OCI-LY3 (cell line): ENCODE measurements at regions not wholly inside any gene's neighbourhood (a gene's known extent, or its start where the extent isn't known, plus 50 kb on each side); places are given as distances from the start of the nearest gene placed in this dataset.
A peak's percentile ranks its signal among the peaks of the same experiment; 100 is the strongest.

Experiments
- H2AFZ ChIP-seq: fragments of 200-600, 300-600 bp; shearing (Covaris generic); 2 replicates; pipeline ENCODE4 v1.6.0; 2014; ENCODE audit warnings: antibody characterized with exemption, low read depth, low read length
- H3K27ac ChIP-seq: fragments of 200-600, 300-600 bp; sonication (generic); 2 replicates; pipeline ENCODE4 v1.5.1; 2014; ENCODE audit warnings: mild to moderate bottlenecking, low read length, moderate library complexity, mixed read lengths
- H3K27me3 ChIP-seq: fragments of 200-600, 300-600 bp; sonication (generic); 2 replicates; pipeline ENCODE4 v1.6.1; 2014; ENCODE audit warnings: low read depth, low read length, mixed read lengths
- H3K36me3 ChIP-seq: fragments of 200-600, 300-600 bp; sonication (generic); replicated peaks from 2 replicates; pipeline ENCODE3; 2014; ENCODE audit warnings: low read depth, low read length, mixed read lengths
- H3K4me1 ChIP-seq: fragments of 300-600, 200-600 bp; sonication (generic); 2 replicates; pipeline ENCODE4 v1.6.1; 2014; ENCODE audit warnings: low read length, mixed read lengths
- H3K4me2 ChIP-seq: fragments of 200-600, 300-600 bp; sonication (generic); 2 replicates; pipeline ENCODE4 v1.6.1; 2014; ENCODE audit warnings: low read length, mixed read lengths
- H3K4me3 ChIP-seq: fragments of 300-600, 200-600 bp; sonication (generic); 2 replicates; pipeline ENCODE4 v1.5.1; 2014; ENCODE audit warnings: antibody characterized with exemption, mild to moderate bottlenecking, low read length, moderate library complexity
- H3K79me2 ChIP-seq: fragments of 300-600, 200-600 bp; shearing (Covaris generic); 2 replicates; pipeline ENCODE4 v1.6.1; 2014; ENCODE audit warnings: mild to moderate bottlenecking, low read length, mixed read lengths
- H3K9ac ChIP-seq: fragments of 300-600, 200-600 bp; shearing (Covaris generic); 2 replicates; pipeline ENCODE4 v1.6.0; 2014; ENCODE audit warnings: mild to moderate bottlenecking, low read length, moderate library complexity
- H3K9me3 ChIP-seq: fragments of 200-600, 300-600 bp; shearing (Covaris generic); 2 replicates; pipeline ENCODE4 v1.6.1; 2014; ENCODE audit warnings: low read length, mixed read lengths; ENCODE audit not compliant: insufficient read depth
- H4K20me1 ChIP-seq: fragments of 200-600, 300-600 bp; sonication (generic); 2 replicates; pipeline ENCODE4 v1.6.1; 2016; ENCODE audit warnings: low read length, mixed read lengths; ENCODE audit not compliant: insufficient read depth
- CTCF ChIP-seq: fragments of 200-600, 300-600 bp; sonication (generic); IDR thresholded peaks from 2 replicates; pipeline ENCODE4 v1.5.1; 2014; ENCODE audit warnings: antibody characterized with exemption, low read length, low read depth
- EZH2phosphoT487 ChIP-seq: fragments of 200-600 bp; shearing (Covaris generic); IDR thresholded peaks from 2 replicates; pipeline ENCODE4 v1.6.1; 2018; ENCODE audit warnings: antibody characterized with exemption, mixed run types, low read depth

GRCh38 chr1:81547261-81547911, 253.3 kb upstream of the ADGRL2 start:
- Histone ChIP-seq H3K9me3 (no peaks in the 10 kb centered on the region), H3K79me2 (no peaks in the 10 kb centered on the region), H3K27ac (no peak overlapping the region), H3K36me3 (no peaks in the 10 kb centered on the region), H4K20me1 (no peaks in the 10 kb centered on the region), H3K9ac (no peak overlapping the region), H3K4me2 (peak overlapping the region; percentile 52), H3K4me3 (no peak overlapping the region), H3K27me3 (no peaks in the 10 kb centered on the region), H2AFZ (no peak overlapping the region), H3K4me1 (peaks cover 28% of the 10 kb centered on the region)
- TF ChIP-seq CTCF (no peak), EZH2phosphoT487 (no peak)

- no peak overlapping the region for H3K4me2 ChIP-seq
- H3K36me3 ChIP-seq: no peaks in the 10 kb centered on the region
- no peaks in the 10 kb centered on the region for H4K20me1 ChIP-seq
- H3K27ac ChIP-seq: no peak overlapping the region
- H3K4me1 ChIP-seq: peaks cover 28% of the 10 kb centered on the region
- H3K27me3 ChIP-seq: no peaks in the 10 kb centered on the region
- H2AFZ ChIP-seq: no peak overlapping the region
- H3K9ac ChIP-seq: no peak overlapping the region
- no peak overlapping the region for H3K4me3 ChIP-seq
- H3K9me3 ChIP-seq: no peaks in the 10 kb centered on the region
- no peak for TF ChIP-seq CTCF
- TF ChIP-seq EZH2phosphoT487: no peak
- no peaks in the 10 kb centered on the region for H3K79me2 ChIP-seq
Observed at GRCh38 chr1:81545734-81546133, 255.0 kb upstream of the ADGRL2 start.

- no peaks in the 10 kb centered on the region for H3K9me3 ChIP-seq
- no peaks in the 10 kb centered on the region for H4K20me1 ChIP-seq
- no peak overlapping the region for H2AFZ ChIP-seq
- no peaks in the 10 kb centered on the region for H3K79me2 ChIP-seq
- H3K4me1 ChIP-seq: peaks cover 20% of the 10 kb centered on the region
- no peak overlapping the region for H3K4me3 ChIP-seq
- H3K36me3 ChIP-seq: no peaks in the 10 kb centered on the region
- no peaks in the 10 kb centered on the region for H3K27me3 ChIP-seq
- TF ChIP-seq EZH2phosphoT487: no peak
- no peak for TF ChIP-seq CTCF
- H3K27ac ChIP-seq: no peak overlapping the region
- H3K4me2 ChIP-seq: no peak overlapping the region
- no peak overlapping the region for H3K9ac ChIP-seq
Observed at GRCh38 chr1:81543764-81544163, 257.0 kb upstream of the ADGRL2 start.

GRCh38 chr1:81542196-81542595, 258.5 kb upstream of the ADGRL2 start:
- TF ChIP-seq CTCF: no peak
- TF ChIP-seq EZH2phosphoT487: no peak

More at GRCh38 chr1:81542196-81542595, 258.5 kb upstream of the ADGRL2 start:
- Histone ChIP-seq H3K9ac (no peak overlapping the region), H3K4me2 (no peak overlapping the region), H4K20me1 (no peaks in the 10 kb centered on the region), H3K36me3 (no peaks in the 10 kb centered on the region), H3K79me2 (no peaks in the 10 kb centered on the region), H3K27ac (no peak overlapping the region), H2AFZ (no peak overlapping the region), H3K4me3 (no peak overlapping the region), H3K9me3 (no peaks in the 10 kb centered on the region), H3K4me1 (peaks cover 5% of the 10 kb centered on the region), H3K27me3 (no peaks in the 10 kb centered on the region)
